ENCODE measurements at regions not wholly inside any gene's neighbourhood (a gene's known extent, or its start where the extent isn't known, plus 50 kb on each side); places are given as distances from the start of the nearest gene placed in this dataset.

DNA sequence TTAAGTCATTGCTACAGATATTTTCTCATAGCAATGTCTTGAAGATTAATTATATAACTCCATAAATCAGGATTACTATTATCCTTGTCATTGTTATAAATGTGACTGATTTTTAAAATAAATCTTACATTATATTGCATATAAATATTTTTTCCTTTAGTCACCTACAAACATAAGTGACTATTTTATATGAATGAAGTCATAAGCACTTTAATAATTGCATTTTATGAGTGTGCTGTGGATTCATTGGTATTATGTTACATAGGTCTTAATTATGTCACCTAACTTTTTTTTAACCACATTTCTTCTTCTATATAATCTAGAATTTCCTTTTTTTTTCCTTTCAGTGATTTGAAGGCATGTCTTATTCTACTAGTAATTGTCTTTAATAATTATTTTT, 1191.2 kb downstream of the NSUN3 start:
- no peak for TF ChIP-seq EZH2 (IDR thresholded peaks at IDR 0.05; ENCODE audit: insufficient read depth, low read length)
- TF ChIP-seq, protein P1, sequence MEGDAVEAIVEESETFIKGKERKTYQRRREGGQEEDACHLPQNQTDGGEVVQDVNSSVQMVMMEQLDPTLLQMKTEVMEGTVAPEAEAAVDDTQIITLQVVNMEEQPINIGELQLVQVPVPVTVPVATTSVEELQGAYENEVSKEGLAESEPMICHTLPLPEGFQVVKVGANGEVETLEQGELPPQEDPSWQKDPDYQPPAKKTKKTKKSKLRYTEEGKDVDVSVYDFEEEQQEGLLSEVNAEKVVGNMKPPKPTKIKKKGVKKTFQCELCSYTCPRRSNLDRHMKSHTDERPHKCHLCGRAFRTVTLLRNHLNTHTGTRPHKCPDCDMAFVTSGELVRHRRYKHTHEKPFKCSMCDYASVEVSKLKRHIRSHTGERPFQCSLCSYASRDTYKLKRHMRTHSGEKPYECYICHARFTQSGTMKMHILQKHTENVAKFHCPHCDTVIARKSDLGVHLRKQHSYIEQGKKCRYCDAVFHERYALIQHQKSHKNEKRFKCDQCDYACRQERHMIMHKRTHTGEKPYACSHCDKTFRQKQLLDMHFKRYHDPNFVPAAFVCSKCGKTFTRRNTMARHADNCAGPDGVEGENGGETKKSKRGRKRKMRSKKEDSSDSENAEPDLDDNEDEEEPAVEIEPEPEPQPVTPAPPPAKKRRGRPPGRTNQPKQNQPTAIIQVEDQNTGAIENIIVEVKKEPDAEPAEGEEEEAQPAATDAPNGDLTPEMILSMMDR (IDR thresholded peaks at IDR 0.05; ENCODE audit: insufficient read depth, low read depth, low read length), result no peak

All from astrocyte (in vitro differentiated cells and primary cell).